GM23338 (cell line): ENCODE measurements at regions not wholly inside any gene's neighbourhood (a gene's known extent, or its start where the extent isn't known, plus 50 kb on each side); places are given as distances from the start of the nearest gene placed in this dataset.
"Not testable (repeated sequence)": the region's sequence is repeated elsewhere in the genome, so short reads cannot be mapped to it uniquely, and the experiment has no call there.

Experiments
- ATAC-seq: fragments of 200-7000 bp; cut with Tn5 transposase; 3 replicates; pipeline ENCODE4 v1.9.1; 2020
- DNase-seq: peaks from one replicate; pipeline ENCODE4 v3.0.0-alpha.2; 2015; ENCODE audit warnings: low spot score
- H2AFZ ChIP-seq: fragments of 200-600 bp; sonication (generic); 2 replicates; pipeline ENCODE4 v1.8.0; 2016; ENCODE audit warnings: antibody characterized with exemption, mild to moderate bottlenecking, moderate library complexity
- H3F3A ChIP-seq: fragments of 200-600 bp; sonication (generic); replicated peaks from 2 replicates; pipeline ENCODE4 v1.8.0; 2017; ENCODE audit warnings: antibody characterized with exemption, mixed run types, low read depth
- H3K27ac ChIP-seq: fragments of 200-600 bp; sonication (generic); 2 replicates; pipeline ENCODE4 v1.6.1; 2016; ENCODE audit warnings: low read depth
- H3K27me3 ChIP-seq: fragments of 200-600 bp; sonication (generic); 2 replicates; pipeline ENCODE4 v1.8.0; 2016; ENCODE audit warnings: mild to moderate bottlenecking, mixed run types, moderate library complexity; ENCODE audit not compliant: insufficient read depth
- H3K36me3 ChIP-seq: fragments of 200-600 bp; sonication (generic); 2 replicates; pipeline ENCODE4 v1.8.0; 2016; ENCODE audit warnings: mild to moderate bottlenecking; ENCODE audit not compliant: insufficient read depth
- H3K4me1 ChIP-seq: fragments of 200-600 bp; sonication (generic); 2 replicates; pipeline ENCODE4 v1.8.0; 2016; ENCODE audit warnings: mild to moderate bottlenecking, moderate library complexity; ENCODE audit not compliant: insufficient read depth
- H3K4me2 ChIP-seq: fragments of 200-600 bp; sonication (generic); 2 replicates; pipeline ENCODE4 v1.7.1; 2017; ENCODE audit warnings: mixed run types
- H3K4me3 ChIP-seq: fragments of 200-600 bp; sonication (generic); 2 replicates; pipeline ENCODE4 v1.6.1; 2016; ENCODE audit warnings: mixed run types
- H3K79me2 ChIP-seq: fragments of 200-600 bp; sonication (generic); replicated peaks from 2 replicates; pipeline ENCODE4 v1.8.0; 2017; ENCODE audit warnings: mild to moderate bottlenecking; ENCODE audit not compliant: insufficient read depth
- H3K9me2 ChIP-seq: fragments of 200-600 bp; sonication (generic); 2 replicates; pipeline ENCODE4 v1.8.0; 2017; ENCODE audit not compliant: insufficient read depth
- H4K20me1 ChIP-seq: fragments of 200-600 bp; sonication (generic); replicated peaks from 2 replicates; pipeline ENCODE4 v1.8.0; 2017; ENCODE audit warnings: mild to moderate bottlenecking; ENCODE audit not compliant: insufficient read depth
- H3K27ac Mint-ChIP-seq: 2 replicates; pipeline ENCODE4 v1.8.0; 2020; ENCODE audit warnings: inconsistent platforms, mild to moderate bottlenecking, moderate library complexity, mixed read lengths
- H3K27me3 Mint-ChIP-seq: 3 replicates; pipeline ENCODE4 v1.8.0; 2022; ENCODE audit warnings: low read depth, mild to moderate bottlenecking, moderate library complexity, mixed read lengths, inconsistent platforms; ENCODE audit not compliant: insufficient read depth, poor library complexity
- H3K36me3 Mint-ChIP-seq: 3 replicates; pipeline ENCODE4 v1.8.0; 2021; ENCODE audit warnings: low read depth, mild to moderate bottlenecking, inconsistent platforms, moderate library complexity, mixed read lengths
- H3K4me1 Mint-ChIP-seq: 3 replicates; pipeline ENCODE4 v1.8.0; 2020; ENCODE audit warnings: mild to moderate bottlenecking, inconsistent platforms, mixed read lengths
- H3K4me3 Mint-ChIP-seq: 3 replicates; pipeline ENCODE4 v1.8.0; 2021; ENCODE audit warnings: moderate library complexity, mild to moderate bottlenecking, inconsistent platforms, mixed read lengths
- H3K9me3 Mint-ChIP-seq: 3 replicates; pipeline ENCODE4 v1.8.0; 2020; ENCODE audit warnings: moderate library complexity, mild to moderate bottlenecking, inconsistent platforms, mixed read lengths
- CREB1 ChIP-seq: fragments of 250-450 bp; sonication (Bioruptor Pico); IDR thresholded peaks from 2 replicates; pipeline ENCODE4 v1.5.0; 2020; ENCODE audit warnings: low read depth, mild to moderate bottlenecking, moderate library complexity
- CTCF ChIP-seq, 2 experiments: fragments of 200-600 bp in 1 of 2; sonication (generic) in 1 of 2; conservative IDR thresholded peaks; 2 replicates each; pipeline versions ENCODE4 v1.5.1 to v1.6.1; 2016 to 2017; ENCODE audit warnings: antibody characterized with exemption in 2 of 2, low read depth in 2 of 2, mild to moderate bottlenecking in 2 of 2, moderate library complexity in 1 of 2
- ETS1 ChIP-seq: IDR thresholded peaks from 2 replicates; pipeline ENCODE4 v1.6.1; 2016; ENCODE audit warnings: antibody characterized with exemption
- EZH2 ChIP-seq: fragments of 200-600 bp; sonication (generic); IDR thresholded peaks from one replicate; pipeline ENCODE4 v1.8.0; 2017; ENCODE audit warnings: antibody characterized with exemption, mild to moderate bottlenecking, low read depth; ENCODE audit not compliant: unreplicated experiment
- JUNB ChIP-seq: IDR thresholded peaks from one replicate; pipeline ENCODE4 v1.6.1; 2016; ENCODE audit warnings: antibody characterized with exemption; ENCODE audit not compliant: unreplicated experiment
- NANOG ChIP-seq: IDR thresholded peaks from 2 replicates; pipeline ENCODE4 v1.6.1; 2016; ENCODE audit warnings: antibody characterized with exemption, borderline replicate concordance
- POLR2AphosphoS5 ChIP-seq: IDR thresholded peaks from 2 replicates; pipeline ENCODE4 v1.6.1; 2016; ENCODE audit warnings: antibody characterized with exemption, low read depth
- REST ChIP-seq: IDR thresholded peaks from one replicate; pipeline ENCODE4 v1.6.1; 2018; ENCODE audit warnings: antibody characterized with exemption; ENCODE audit not compliant: unreplicated experiment

GRCh38 chr12:25710938-25711605 is 158.0 kb upstream of the LMNTD1 start:
- H3K4me2 ChIP-seq, H3K4me3 Mint-ChIP-seq, H3K27ac Mint-ChIP-seq, H3K27me3 Mint-ChIP-seq, H3K27me3 ChIP-seq, ATAC-seq, H3K4me1 Mint-ChIP-seq, H3K27ac ChIP-seq, H2AFZ ChIP-seq, H4K20me1 ChIP-seq, H3K4me1 ChIP-seq, H3F3A ChIP-seq, H3K9me2 ChIP-seq, H3K79me2 ChIP-seq, H3K4me3 ChIP-seq: not testable (repeated sequence)
- H3K36me3 ChIP-seq: peaks cover 13% of the 10 kb centered on the region; the same call in 1 of the 2 replicates
- Mint-ChIP-seq H3K36me3 (peaks cover 35% of the 10 kb centered on the region), H3K9me3 (peaks cover 47% of the 10 kb centered on the region)
- DNase-seq: peak; percentile 11

- Histone ChIP-seq H3K27ac (no peak overlapping the region), H4K20me1 (no peaks in the 10 kb centered on the region), H3K27me3 (no peaks in the 10 kb centered on the region), H3F3A (no peaks in the 10 kb centered on the region), H3K36me3 (peaks cover 13% of the 10 kb centered on the region; the same call in 1 of the 2 replicates), H3K4me1 (no peaks in the 10 kb centered on the region), H3K79me2 (no peaks in the 10 kb centered on the region), H2AFZ (no peak overlapping the region), H3K4me3 (no peak overlapping the region), H3K9me2 (peaks cover 4% of the 10 kb centered on the region; the same call in 1 of the 2 replicates), H3K4me2 (no peak overlapping the region)
- TF ChIP-seq CREB1 (CRISPR knock-in tag): no peak
- TF ChIP-seq EZH2: no peak
- no peak for TF ChIP-seq JUNB
- no peak for TF ChIP-seq NANOG
- TF ChIP-seq POLR2AphosphoS5: no peak
- TF ChIP-seq ETS1: no peak
- no peak for TF ChIP-seq REST
- TF ChIP-seq CTCF (conservative IDR thresholded peaks at IDR 0.05; ENCODE audit: low read depth in 2 of 2): no peak
- peaks cover 27% of the 10 kb centered on the region for H3K36me3 Mint-ChIP-seq
- no peak overlapping the region for H3K27ac Mint-ChIP-seq
- H3K4me1 Mint-ChIP-seq: no peaks in the 10 kb centered on the region
- ATAC-seq (no peak), DNase-seq (no peak)
- peaks cover 2% of the 10 kb centered on the region for H3K27me3 Mint-ChIP-seq
- H3K9me3 Mint-ChIP-seq: peaks cover 37% of the 10 kb centered on the region
- H3K4me3 Mint-ChIP-seq: no peak overlapping the region
These were observed 159.1 kb upstream of the LMNTD1 start for GRCh38 chr12:25712169-25712568.
